ENCODE measurements at regions not wholly inside any gene's neighbourhood (a gene's known extent, or its start where the extent isn't known, plus 50 kb on each side); places are given as distances from the start of the nearest gene placed in this dataset.
"Not testable (repeated sequence)": the region's sequence is repeated elsewhere in the genome, so short reads cannot be mapped to it uniquely, and the experiment has no call there.

GRCh38 chr10:121312587-121312986 lies 285.7 kb downstream of the FGFR2 start:
- DNase-seq, result no peak

- no peak for DNase-seq
Observed at GRCh38 chr10:121313119-121313875, 284.9 kb downstream of the FGFR2 start.

- no peak for DNase-seq
Observed at GRCh38 chr10:121316432-121316831, 281.8 kb downstream of the FGFR2 start.

GRCh38 chr10:121317374-121317773 lies 280.9 kb downstream of the FGFR2 start:
- DNase-seq, result no peak

- DNase-seq, result no peak
Observed at GRCh38 chr10:121322046-121322445, 276.2 kb downstream of the FGFR2 start.

GRCh38 chr10:121322776-121323175 lies 275.5 kb downstream of the FGFR2 start:
- DNase-seq, result no peak

GRCh38 chr10:121323443-121323842 lies 274.8 kb downstream of the FGFR2 start:
- no peak for DNase-seq

GRCh38 chr10:121324678-121325213 lies 273.5 kb downstream of the FGFR2 start:
- DNase-seq, result no peak

- DNase-seq, result no peak
Observed at GRCh38 chr10:121325490-121326231, 272.6 kb downstream of the FGFR2 start.

GRCh38 chr10:121326905-121327304 lies 271.3 kb downstream of the FGFR2 start:
- DNase-seq, result no peak

- no peak for DNase-seq
Observed at GRCh38 chr10:121327727-121328126, 270.5 kb downstream of the FGFR2 start.

- not testable (repeated sequence) for DNase-seq
Observed at GRCh38 chr10:121329631-121330030, 268.6 kb downstream of the FGFR2 start.

- no peak for DNase-seq
Observed at GRCh38 chr10:121330563-121330962, 267.7 kb downstream of the FGFR2 start.

- DNase-seq, result no peak
Observed at GRCh38 chr10:121332353-121332752, 265.9 kb downstream of the FGFR2 start.

- no peak for DNase-seq
Observed at GRCh38 chr10:121332829-121333765, 265.1 kb downstream of the FGFR2 start.

GRCh38 chr10:121335386-121335925 lies 262.8 kb downstream of the FGFR2 start:
- DNase-seq, result no peak

GRCh38 chr10:121337427-121337826 lies 260.8 kb downstream of the FGFR2 start:
- DNase-seq, result no peak

- no peak for DNase-seq
Observed at GRCh38 chr10:121338206-121338980, 259.9 kb downstream of the FGFR2 start.

GRCh38 chr10:121339114-121339513 lies 259.1 kb downstream of the FGFR2 start:
- no peak for DNase-seq

- DNase-seq, result no peak
Observed at GRCh38 chr10:121340271-121340831, 257.9 kb downstream of the FGFR2 start.

- no peak for DNase-seq
Observed at GRCh38 chr10:121351540-121351939, 246.7 kb downstream of the FGFR2 start.

Data from activated CD4-positive, alpha-beta T cell treated with anti-CD3 and anti-CD28 coated beads, Interleukin-2, amount 50 U/mL, for 16 hours (primary cell).